HL-60 (cell line): ENCODE measurements at regions not wholly inside any gene's neighbourhood (a gene's known extent, or its start where the extent isn't known, plus 50 kb on each side); places are given as distances from the start of the nearest gene placed in this dataset.

Source experiments
- DNase-seq, 2 experiments: peaks; one replicate each; pipeline ENCODE4 v3.0.0-alpha.2; 2010 to 2020; ENCODE audit warnings: low read depth in 1 of 2, low spot score in 1 of 2
- H3K27ac ChIP-seq: fragments of 250-450 bp; sonication (Bioruptor Pico); replicated peaks from 2 replicates; pipeline ENCODE4 v1.5.1; 2020; ENCODE audit warnings: mild to moderate bottlenecking, moderate library complexity
- H3K27me3 ChIP-seq: fragments of 250-450 bp; sonication (Bioruptor Pico); 2 replicates; pipeline ENCODE4 v1.5.1; 2021; ENCODE audit warnings: mild to moderate bottlenecking, moderate library complexity; ENCODE audit not compliant: insufficient read depth, poor library complexity, severe bottlenecking
- H3K4me3 ChIP-seq: replicated peaks from 2 replicates; pipeline ENCODE4 v1.5.1; 2011; ENCODE audit warnings: mild to moderate bottlenecking, control low read depth, low read length; ENCODE audit not compliant: insufficient read depth
- GABPA ChIP-seq: IDR thresholded peaks from 2 replicates; pipeline ENCODE4 v1.6.1; 2012; ENCODE audit warnings: low read depth
- POLR2AphosphoS5 ChIP-seq: IDR thresholded peaks from 2 replicates; pipeline ENCODE4 v1.6.1; 2012; ENCODE audit warnings: low read depth
- SPI1 ChIP-seq: IDR thresholded peaks from 2 replicates; pipeline ENCODE4 v1.6.1; 2012; ENCODE audit warnings: low read depth, mild to moderate bottlenecking, borderline replicate concordance
- TF ChIP-seq, protein P1 (sequence below): IDR thresholded peaks from 2 replicates; pipeline ENCODE4 v1.6.1; 2012; ENCODE audit warnings: low read depth; ENCODE audit not compliant: insufficient replicate concordance
- TF ChIP-seq, protein P2 (sequence below): IDR thresholded peaks from one replicate; pipeline ENCODE4 v1.5.1; 2011; ENCODE audit warnings: low read length, control low read depth, inconsistent platforms; ENCODE audit not compliant: insufficient read depth

DNA sequence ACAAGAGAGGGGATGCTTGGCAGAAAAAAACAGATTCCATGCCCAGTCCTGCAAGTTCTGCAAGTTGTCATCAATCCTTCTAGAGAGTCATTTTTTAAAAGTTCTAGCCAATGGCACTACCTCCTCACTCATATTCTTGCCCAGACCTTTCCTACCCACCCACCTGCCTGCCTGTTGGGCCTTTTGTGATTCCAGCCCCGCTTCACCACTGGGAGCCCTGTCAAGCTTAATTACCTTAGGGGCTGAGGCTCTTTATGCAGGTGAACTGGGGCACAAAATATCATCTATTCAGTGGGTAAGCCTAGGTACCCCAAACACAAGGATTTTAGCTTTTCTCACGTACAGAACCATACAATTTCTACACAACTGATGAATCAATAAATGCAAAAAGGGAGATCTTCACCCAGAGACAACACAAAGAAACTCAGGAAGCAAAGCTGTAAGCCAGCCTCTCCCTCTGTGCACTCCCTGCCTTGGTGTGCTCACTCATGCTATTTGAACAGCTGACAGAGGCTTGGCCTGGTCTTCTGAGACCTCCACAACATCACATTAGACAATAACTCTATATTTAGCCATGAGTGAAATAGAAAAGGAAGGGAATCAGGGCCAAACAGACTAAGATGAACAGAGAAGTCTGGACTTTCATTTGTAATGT is 222.6 kb downstream of the HTR7 start:
- H3K27ac ChIP-seq: no peak overlapping the region
- no peak for DNase-seq
- no peaks in the 10 kb centered on the region for H3K27me3 ChIP-seq
- H3K4me3 ChIP-seq: no peak overlapping the region
- no peak for TF ChIP-seq GABPA
- TF ChIP-seq, protein P1, sequence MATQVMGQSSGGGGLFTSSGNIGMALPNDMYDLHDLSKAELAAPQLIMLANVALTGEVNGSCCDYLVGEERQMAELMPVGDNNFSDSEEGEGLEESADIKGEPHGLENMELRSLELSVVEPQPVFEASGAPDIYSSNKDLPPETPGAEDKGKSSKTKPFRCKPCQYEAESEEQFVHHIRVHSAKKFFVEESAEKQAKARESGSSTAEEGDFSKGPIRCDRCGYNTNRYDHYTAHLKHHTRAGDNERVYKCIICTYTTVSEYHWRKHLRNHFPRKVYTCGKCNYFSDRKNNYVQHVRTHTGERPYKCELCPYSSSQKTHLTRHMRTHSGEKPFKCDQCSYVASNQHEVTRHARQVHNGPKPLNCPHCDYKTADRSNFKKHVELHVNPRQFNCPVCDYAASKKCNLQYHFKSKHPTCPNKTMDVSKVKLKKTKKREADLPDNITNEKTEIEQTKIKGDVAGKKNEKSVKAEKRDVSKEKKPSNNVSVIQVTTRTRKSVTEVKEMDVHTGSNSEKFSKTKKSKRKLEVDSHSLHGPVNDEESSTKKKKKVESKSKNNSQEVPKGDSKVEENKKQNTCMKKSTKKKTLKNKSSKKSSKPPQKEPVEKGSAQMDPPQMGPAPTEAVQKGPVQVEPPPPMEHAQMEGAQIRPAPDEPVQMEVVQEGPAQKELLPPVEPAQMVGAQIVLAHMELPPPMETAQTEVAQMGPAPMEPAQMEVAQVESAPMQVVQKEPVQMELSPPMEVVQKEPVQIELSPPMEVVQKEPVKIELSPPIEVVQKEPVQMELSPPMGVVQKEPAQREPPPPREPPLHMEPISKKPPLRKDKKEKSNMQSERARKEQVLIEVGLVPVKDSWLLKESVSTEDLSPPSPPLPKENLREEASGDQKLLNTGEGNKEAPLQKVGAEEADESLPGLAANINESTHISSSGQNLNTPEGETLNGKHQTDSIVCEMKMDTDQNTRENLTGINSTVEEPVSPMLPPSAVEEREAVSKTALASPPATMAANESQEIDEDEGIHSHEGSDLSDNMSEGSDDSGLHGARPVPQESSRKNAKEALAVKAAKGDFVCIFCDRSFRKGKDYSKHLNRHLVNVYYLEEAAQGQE: no peak
- TF ChIP-seq, protein P2, sequence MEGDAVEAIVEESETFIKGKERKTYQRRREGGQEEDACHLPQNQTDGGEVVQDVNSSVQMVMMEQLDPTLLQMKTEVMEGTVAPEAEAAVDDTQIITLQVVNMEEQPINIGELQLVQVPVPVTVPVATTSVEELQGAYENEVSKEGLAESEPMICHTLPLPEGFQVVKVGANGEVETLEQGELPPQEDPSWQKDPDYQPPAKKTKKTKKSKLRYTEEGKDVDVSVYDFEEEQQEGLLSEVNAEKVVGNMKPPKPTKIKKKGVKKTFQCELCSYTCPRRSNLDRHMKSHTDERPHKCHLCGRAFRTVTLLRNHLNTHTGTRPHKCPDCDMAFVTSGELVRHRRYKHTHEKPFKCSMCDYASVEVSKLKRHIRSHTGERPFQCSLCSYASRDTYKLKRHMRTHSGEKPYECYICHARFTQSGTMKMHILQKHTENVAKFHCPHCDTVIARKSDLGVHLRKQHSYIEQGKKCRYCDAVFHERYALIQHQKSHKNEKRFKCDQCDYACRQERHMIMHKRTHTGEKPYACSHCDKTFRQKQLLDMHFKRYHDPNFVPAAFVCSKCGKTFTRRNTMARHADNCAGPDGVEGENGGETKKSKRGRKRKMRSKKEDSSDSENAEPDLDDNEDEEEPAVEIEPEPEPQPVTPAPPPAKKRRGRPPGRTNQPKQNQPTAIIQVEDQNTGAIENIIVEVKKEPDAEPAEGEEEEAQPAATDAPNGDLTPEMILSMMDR: no peak
- no peak for TF ChIP-seq SPI1
- no peak for TF ChIP-seq POLR2AphosphoS5

DNA sequence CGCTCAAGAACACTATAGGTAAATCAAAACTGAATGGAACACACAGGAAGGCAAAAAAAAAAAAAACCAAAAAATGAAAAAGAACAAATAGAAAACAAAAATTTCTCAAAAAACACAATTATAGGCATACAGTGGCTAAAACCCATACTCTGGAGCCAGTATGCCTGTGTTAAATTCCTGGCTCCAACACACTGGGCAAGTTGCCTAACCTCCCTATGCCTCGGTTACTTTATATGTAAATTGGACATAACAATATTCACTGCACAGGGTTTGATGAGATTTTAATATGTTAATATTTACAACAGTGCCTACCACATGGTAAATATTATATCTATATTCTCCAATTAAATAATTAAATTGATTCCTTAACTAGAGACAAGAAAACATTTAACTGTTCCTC is 217.1 kb downstream of the HTR7 start:
- no peak for DNase-seq
- Histone ChIP-seq H3K27me3 (peaks cover 2% of the 10 kb centered on the region), H3K27ac (no peak overlapping the region), H3K4me3 (no peak overlapping the region)
- TF ChIP-seq, protein P1: no peak
- TF ChIP-seq, protein P2: no peak
- TF ChIP-seq GABPA: no peak
- no peak for TF ChIP-seq SPI1
- TF ChIP-seq POLR2AphosphoS5: no peak

DNA sequence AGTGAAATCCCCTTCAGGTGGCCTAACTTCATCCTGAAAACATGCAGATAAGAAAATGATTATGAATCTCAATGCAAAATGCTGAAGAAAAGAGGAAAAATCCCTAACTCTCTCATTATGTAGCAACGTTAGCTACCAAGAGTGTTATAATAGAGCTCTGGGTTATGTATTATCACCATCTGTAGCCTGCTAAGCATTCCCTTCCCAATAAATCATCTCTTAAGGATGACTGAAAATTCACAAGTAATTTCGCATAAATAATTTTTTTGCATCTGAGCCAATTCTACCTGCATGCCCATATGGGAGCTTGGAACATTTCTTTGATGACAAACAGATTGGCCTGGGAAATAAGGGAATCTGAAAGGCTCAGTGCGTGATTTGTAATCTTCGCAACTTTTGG is 216.1 kb downstream of the HTR7 start:
- Histone ChIP-seq H3K4me3 (no peak overlapping the region), H3K27ac (no peak overlapping the region)
- no peak for TF ChIP-seq SPI1
- TF ChIP-seq, protein P2: no peak
- TF ChIP-seq, protein P1: no peak
- no peak for TF ChIP-seq POLR2AphosphoS5
- TF ChIP-seq GABPA: no peak

More for the DNA sequence above, 216.1 kb downstream of the HTR7 start:
- DNase-seq: no peak
- peaks cover 2% of the 10 kb centered on the region for H3K27me3 ChIP-seq
